GM21576 (cell line): ENCODE measurements at regions not wholly inside any gene's neighbourhood (a gene's known extent, or its start where the extent isn't known, plus 50 kb on each side); places are given as distances from the start of the nearest gene placed in this dataset.
"Not testable (repeated sequence)": the region's sequence is repeated elsewhere in the genome, so short reads cannot be mapped to it uniquely, and the experiment has no call there.

Experiments
- ATAC-seq: cut with Tn5 transposase; IDR thresholded peaks from one replicate; pipeline ENCODE4 v1.9.1; 2021; ENCODE audit warnings: mild to moderate bottlenecking, moderate library complexity; ENCODE audit not compliant: unreplicated experiment

GRCh38 chr4:45502471-45502870 lies 621.4 kb downstream of the GABRG1 start:
- no peak for ATAC-seq

GRCh38 chr4:45484740-45485139 lies 639.1 kb downstream of the GABRG1 start:
- ATAC-seq = no peak

- no peak for ATAC-seq
These were observed 641.5 kb downstream of the GABRG1 start for GRCh38 chr4:45482346-45482745.

GRCh38 chr4:45477311-45477733 lies 646.5 kb downstream of the GABRG1 start:
- no peak for ATAC-seq

- no peak for ATAC-seq
These were observed 648.3 kb downstream of the GABRG1 start for GRCh38 chr4:45475548-45475947.

GRCh38 chr4:45472490-45472889 lies 651.4 kb downstream of the GABRG1 start:
- no peak for ATAC-seq

- ATAC-seq = no peak
These were observed 652.5 kb downstream of the GABRG1 start for GRCh38 chr4:45471335-45471734.

GRCh38 chr4:45467157-45467556 lies 656.7 kb downstream of the GABRG1 start:
- ATAC-seq = no peak

GRCh38 chr4:45460157-45460556 lies 663.7 kb downstream of the GABRG1 start:
- ATAC-seq = not testable (repeated sequence)

- ATAC-seq = no peak
These were observed 668.6 kb downstream of the GABRG1 start for GRCh38 chr4:45455217-45455616.

- no peak for ATAC-seq
These were observed 670.5 kb downstream of the GABRG1 start for GRCh38 chr4:45453258-45453853.

GRCh38 chr4:45442466-45442865 lies 681.4 kb downstream of the GABRG1 start:
- ATAC-seq = no peak

GRCh38 chr4:45438047-45438446 lies 685.8 kb downstream of the GABRG1 start:
- ATAC-seq = no peak

GRCh38 chr4:45437381-45437780 lies 686.5 kb downstream of the GABRG1 start:
- no peak for ATAC-seq

- no peak for ATAC-seq
These were observed 698.7 kb downstream of the GABRG1 start for GRCh38 chr4:45425135-45425534.

- ATAC-seq = no peak
These were observed 697.5 kb upstream of the GNPDA2 start for GRCh38 chr4:45423896-45424295.

GRCh38 chr4:45420091-45420674 lies 693.8 kb upstream of the GNPDA2 start:
- ATAC-seq = not testable (repeated sequence)

GRCh38 chr4:45410701-45411210 lies 684.4 kb upstream of the GNPDA2 start:
- no peak for ATAC-seq

GRCh38 chr4:45409536-45409935 lies 683.2 kb upstream of the GNPDA2 start:
- ATAC-seq = no peak

- no peak for ATAC-seq
These were observed 682.6 kb upstream of the GNPDA2 start for GRCh38 chr4:45408996-45409395.

GRCh38 chr4:45399116-45399515 lies 672.8 kb upstream of the GNPDA2 start:
- ATAC-seq = no peak

GRCh38 chr4:45385306-45385705 lies 659.0 kb upstream of the GNPDA2 start:
- ATAC-seq = no peak

- no peak for ATAC-seq
These were observed 644.1 kb upstream of the GNPDA2 start for GRCh38 chr4:45370408-45370807.
